Stimulated activated CD4-positive, alpha-beta T cell treated with anti-CD3 and anti-CD28 coated beads, Interleukin-12 subunit alpha, Interleukin-12 subunit beta, amount 100 ng/mL, for 48 hours (primary cell): ENCODE measurements at regions not wholly inside any gene's neighbourhood (a gene's known extent, or its start where the extent isn't known, plus 50 kb on each side); places are given as distances from the start of the nearest gene placed in this dataset.

Source experiments
- DNase-seq, 3 donors: peaks; one replicate each; pipeline ENCODE4 v3.0.0-alpha.2; 2020; ENCODE audit warnings: low read depth in 2 of 3, low spot score in 1 of 3

- DNase-seq = no peak
Observed at GRCh38 chr9:93730648-93731047, 154.3 kb downstream of the PHF2 start.

GRCh38 chr9:93730217-93730616 lies 153.8 kb downstream of the PHF2 start:
- no peak for DNase-seq
